HG02571 (cell line): ENCODE measurements at regions not wholly inside any gene's neighbourhood (a gene's known extent, or its start where the extent isn't known, plus 50 kb on each side); places are given as distances from the start of the nearest gene placed in this dataset.

ENCODE experiments used
- ATAC-seq: cut with Tn5 transposase; IDR thresholded peaks from one replicate; pipeline ENCODE4 v1.9.1; 2021; ENCODE audit warnings: mild to moderate bottlenecking, moderate library complexity; ENCODE audit not compliant: unreplicated experiment

DNA sequence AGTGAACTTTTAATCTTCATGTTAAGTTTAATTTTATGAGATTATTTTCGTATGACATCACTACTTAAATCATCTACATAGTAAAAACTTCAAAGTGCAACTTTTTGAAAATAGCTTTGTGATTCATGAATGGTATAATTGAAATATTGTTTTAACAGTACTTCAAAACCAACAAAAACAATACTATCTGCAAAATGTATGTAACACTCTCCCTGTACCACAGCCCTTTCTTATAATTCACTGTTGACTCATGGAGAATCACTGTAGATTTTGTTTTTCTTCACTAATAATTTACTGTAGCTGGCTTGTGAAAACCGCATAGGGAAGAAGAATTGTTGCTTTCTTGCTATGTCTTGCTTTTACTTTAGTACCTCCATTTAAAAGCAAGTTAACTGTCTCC is 301.4 kb upstream of the ADAMTS5 start:
- ATAC-seq: no peak

DNA sequence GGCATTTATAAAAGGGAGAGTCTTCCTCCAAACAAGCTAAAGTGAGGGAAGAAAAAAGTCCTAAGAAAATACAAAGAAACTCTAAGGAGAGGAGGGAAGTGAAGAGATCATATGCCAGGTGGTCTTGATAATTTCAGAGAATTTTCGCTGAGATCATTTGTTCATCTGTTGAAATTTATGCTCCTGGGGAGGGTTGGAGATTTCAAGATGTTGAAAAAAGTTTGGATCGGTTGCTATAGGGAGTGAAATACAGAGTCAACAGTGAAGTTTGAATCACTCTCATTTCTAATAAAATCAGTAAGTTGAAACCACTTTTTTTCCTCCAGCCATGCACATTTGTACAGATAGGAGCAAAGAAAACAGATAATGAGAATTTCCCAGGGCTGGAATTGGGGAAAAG is 299.1 kb upstream of the ADAMTS5 start:
- ATAC-seq: no peak

DNA sequence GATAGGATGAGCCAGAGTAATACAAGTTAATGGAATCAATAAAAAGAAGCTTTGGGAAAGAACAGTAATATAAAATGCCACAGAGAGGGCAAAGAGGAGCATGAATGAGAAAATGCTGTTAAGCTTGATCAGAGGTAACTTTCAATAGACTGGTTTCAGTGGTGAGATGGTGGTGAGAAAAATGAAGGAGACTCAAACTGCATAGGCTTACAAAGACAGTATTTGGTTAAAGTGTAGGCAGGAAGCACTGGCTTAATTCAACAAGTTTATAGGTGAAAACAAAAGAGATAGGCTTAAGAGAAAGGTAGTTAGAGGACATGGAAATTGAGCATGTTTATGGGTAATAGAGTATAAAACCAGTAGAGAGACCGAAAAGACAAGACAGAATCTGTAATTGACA is 298.6 kb upstream of the ADAMTS5 start:
- no peak for ATAC-seq

DNA sequence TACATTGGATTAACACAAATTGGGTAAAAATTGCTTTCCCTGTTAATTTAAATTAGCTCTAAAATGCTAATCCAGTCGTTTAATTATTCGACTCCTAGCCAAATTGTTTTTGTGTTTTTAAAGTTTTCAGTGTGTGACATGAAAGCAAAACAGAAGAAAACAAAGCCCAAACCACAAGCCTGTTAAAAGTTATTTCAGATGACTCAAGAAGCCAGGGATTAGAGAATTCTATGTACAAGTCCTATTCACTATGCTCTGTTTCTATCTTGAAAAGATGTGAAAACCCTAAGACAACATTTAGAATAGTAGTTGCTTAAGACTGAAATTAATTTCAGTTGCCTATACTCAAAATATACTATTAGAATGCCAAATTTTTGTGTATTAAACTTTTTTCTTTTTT is 294.8 kb upstream of the ADAMTS5 start:
- no peak for ATAC-seq

DNA sequence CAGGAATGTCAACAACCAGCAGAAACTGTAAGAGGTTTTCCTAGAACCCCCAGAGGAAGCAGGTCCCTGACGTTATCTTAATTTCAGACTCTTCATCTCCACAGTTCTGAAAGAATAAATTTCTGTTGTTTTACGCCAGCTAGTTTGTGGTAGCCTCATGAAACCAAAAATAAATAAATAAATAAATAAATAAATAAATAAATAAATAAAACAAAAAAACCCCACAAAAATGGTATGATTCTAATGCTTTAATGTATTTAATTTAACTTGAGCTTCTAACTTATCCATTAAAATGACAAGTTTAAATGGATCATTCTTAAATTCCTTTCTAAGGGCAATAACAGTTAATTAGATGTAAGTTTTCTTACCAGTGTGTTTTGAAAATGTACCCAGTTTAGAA is 293.8 kb upstream of the ADAMTS5 start:
- ATAC-seq: no peak

DNA sequence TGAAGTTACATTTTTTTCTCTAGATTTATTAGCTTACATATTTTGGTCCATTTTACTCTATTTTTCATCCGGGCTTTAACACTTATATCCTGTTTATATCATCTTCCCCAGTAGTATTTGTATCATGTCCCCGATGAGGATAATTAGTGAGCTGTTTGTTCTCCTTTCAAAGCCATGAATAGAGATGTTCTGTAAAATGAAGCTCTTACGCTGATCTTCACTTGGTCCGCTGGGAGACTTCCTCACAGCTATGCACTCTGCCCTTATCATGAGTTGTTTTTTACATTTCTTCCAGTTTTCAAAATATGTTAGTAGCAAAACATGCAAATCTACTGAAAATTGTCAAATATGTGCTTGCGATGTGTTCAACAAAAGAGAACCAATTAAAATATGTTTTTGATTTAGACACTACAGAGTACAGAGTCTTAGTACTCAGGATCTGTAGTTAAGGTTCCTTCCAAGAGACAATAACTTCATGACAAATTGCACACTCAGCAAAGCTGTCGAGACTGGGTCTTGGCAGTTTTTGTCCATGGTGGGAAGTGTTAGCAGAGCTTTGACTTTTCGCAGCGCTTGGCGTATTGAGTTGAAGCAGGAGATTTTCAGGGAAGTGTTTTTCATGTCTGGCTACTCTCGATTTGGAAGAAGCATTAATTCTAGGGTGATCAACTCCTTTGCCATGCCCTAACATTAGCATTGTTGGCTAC is 292.0 kb upstream of the ADAMTS5 start:
- ATAC-seq: no peak

DNA sequence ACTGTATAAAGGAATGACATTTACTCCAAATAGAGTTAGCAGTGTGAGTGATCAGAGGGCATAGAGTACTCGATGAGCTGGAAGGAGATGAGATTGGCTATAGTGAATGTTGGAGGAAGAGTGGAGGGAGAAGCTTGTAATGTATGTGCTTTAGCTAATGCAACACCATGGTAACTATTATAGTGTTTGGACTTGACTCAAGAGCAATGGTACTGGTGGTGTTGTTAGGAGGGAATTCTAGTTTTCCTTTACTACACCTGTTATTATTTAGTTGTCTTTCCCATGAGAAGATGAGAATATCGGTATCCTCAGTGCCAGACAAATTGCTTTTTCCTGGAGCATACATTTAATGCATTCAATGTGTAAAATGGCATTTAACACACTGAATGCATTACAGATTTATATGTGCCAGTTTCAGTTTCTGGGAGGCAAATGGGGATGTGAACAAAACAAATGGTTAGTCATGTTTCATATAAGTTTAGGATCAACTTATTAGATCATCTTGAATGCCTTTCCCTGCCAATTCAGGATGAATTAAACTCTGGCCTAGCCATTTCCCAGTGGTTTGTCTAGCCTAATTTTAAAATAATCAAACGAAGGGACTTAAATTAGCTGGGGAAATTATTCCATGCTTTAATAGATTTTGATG is 291.1 kb upstream of the ADAMTS5 start:
- no peak for ATAC-seq

DNA sequence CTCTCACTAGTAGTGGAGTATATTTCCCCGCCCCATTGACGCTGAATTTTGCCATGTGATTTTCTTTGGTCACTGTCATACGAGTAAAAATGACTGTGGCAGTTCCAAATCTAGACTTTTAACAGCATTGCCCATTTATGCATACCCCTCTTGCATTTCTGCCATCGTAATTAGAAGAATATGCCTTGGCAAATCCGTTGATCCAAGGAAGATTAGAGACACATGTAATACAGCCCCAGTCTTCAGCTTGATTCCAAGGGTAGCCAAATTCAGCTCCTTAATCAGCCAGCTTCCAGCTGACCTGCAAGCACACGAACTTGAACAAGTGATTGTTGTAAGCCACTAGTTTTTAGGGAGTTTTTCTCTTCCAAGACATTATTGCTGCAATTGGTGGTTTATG is 290.3 kb upstream of the ADAMTS5 start:
- no peak for ATAC-seq

DNA sequence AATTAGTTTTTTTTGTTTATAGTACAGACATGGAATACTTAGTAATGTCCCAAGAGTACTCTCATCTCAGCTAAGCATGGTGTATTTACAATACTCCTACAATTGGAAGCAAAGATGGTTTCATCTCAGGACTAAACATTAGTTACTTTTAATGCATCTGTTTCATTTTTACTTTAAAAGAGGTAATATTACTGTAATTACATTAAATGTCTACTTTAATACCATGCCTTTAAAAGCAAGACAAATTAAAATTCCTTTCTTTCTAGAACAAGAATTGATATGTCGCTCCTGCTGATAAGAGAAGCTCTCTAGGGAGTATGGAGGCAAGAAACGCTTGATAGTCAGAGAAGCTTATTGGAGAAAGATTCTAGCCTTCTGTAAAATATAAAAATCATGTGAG is 284.9 kb upstream of the ADAMTS5 start:
- no peak for ATAC-seq

DNA sequence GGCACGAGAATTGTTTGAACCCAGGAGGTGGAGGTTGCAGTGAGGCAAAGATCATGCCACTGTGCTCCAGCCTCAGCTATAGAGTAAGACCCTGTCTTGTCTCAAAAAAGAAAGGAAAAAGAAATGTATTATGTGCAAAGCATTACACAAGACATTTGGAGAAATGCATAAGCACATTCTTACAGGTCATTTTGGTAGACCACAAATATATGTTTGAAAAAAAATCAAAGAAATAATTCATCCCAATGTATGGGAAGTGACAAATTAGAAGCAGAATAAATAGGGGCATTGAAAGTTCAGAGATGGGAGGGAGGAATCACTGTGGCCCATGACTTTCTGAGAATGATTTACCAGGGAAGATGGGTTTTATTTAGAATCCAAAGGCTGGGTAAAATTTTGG is 283.5 kb upstream of the ADAMTS5 start:
- no peak for ATAC-seq

DNA sequence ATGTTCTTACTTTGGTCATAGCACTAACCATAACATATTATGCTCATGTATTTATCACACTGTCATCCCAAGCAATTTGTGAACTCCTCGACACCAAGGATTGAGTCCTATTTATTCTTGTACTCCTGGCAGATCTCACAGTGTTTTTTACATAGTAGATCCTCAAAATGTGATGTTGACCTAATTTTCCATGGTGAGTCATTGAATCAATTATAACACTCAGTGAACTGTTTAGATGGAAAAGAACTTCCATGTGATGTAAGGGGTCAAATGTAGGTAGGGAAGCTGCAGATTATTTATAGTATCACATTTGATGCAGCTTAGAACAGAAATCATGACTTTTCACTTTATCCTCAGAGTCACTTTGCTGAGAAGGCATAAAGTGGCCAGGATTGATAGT is 281.9 kb upstream of the ADAMTS5 start:
- ATAC-seq: no peak

DNA sequence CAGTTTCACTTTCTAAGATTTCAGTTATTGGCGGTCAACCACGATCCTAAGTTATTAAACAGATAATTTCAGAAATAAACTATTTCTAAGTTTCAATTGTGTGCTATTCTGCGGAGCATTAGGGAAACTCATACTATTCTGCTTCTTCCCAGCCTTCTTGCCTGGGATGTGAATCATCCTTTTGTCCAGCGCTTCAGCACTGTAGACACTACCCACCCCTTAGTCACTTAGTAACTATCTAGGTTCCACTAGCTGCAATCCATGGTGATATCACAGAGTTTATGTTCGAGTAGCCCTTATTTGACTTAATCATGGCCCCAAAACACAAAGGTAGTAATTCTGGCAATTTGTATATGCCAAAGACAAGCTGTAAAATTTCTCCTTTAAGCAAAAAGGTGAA is 279.9 kb upstream of the ADAMTS5 start:
- no peak for ATAC-seq

DNA sequence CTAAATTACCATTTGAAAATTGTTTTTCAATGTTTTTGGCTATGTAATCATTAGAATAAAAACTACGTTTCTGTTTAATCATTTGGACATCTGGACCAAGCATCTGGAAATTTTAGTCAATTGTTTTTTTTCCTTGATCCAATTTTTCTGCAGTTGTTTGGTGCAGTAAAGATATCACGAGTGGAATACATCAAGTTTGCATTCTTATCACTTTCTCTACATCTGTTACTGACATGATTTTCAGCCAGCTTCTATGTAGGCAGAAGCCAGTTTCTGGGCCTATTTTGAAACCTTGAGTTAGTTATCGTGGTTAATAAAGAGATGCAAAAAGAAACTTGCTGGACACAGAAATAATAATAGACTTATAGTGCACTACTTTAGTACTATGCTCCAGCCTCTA is 277.9 kb upstream of the ADAMTS5 start:
- ATAC-seq: no peak

DNA sequence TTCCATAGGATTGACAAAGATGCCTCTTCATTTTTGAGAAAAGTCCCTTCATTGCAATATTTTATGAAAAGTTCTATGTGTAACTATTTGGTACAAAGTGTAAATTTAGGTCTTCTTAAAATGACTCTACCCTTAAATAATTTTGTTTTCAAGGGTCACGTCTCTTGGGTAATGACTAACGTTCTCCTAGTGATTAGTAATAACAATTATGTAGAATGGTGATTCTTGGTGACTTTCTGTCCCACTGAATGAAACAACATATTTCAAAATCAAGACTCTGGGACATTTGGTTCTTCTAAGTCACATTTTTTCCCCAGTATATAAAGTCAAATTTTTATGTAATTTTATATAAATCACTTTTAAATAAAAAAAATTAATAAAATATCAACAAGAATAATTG is 277.5 kb upstream of the ADAMTS5 start:
- no peak for ATAC-seq

DNA sequence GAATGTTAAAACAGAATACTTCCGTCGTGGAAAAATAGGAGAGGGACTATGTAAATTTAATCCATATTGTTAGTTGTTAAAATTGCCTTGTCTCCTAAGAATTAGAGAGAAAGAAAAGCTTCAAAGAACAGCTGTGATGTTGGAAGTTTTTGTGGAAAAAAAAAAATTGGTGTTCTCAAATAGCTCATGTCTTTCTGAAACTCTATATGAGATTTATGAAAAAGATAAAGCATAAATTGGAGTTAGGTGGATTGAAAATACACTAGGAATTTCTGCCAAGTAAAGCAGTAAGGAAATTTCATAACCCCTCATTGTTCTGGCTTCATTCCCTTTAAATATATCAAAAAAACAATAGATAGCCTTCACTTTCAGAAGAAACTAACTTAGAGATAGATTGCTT is 274.0 kb upstream of the ADAMTS5 start:
- ATAC-seq: no peak

DNA sequence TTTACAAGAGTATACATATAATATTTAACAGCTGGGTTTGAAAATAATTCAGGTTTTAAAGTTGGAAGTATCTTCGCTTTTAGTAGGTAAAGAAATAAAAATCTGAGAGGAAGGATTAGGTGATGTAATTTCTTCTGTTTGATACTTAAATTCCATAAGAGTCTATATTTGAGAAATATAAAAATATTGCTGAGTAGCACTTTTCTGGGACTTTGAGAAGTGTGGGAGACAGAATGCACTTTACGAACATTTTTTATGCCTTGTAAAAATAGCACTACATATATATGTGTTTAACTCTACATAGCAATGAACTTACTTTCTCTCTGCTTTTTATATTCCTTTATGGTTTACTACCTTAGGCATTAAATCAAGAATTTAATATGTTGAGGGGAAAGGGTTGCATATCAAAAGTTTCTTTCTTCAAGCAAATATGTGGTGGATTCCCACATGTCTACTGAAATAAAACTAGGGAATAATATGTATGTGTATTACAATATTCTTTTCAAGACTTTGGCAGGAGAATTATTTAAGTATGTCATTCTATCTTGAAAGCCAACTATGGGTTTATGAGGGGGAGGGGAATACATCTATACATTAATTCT is 266.7 kb upstream of the ADAMTS5 start:
- ATAC-seq: no peak

DNA sequence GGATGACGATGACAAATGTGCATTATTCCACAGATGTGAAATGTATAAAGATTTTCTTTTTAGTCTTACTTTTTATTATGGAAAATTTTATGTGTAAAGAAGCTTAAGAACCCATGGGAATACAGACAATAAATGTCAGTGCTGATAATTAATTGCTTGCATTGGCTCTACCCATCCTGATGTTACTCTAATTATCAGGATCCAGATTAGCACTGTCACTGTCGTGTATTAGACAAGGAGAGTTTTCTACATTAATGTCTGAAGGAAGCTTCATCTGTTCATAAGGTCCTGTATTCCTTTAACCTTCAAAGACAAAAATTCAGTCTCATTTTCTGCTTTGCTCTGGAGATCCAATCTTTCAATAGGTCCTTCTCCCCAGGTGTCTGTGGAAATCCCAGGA is 259.1 kb upstream of the ADAMTS5 start:
- no peak for ATAC-seq

DNA sequence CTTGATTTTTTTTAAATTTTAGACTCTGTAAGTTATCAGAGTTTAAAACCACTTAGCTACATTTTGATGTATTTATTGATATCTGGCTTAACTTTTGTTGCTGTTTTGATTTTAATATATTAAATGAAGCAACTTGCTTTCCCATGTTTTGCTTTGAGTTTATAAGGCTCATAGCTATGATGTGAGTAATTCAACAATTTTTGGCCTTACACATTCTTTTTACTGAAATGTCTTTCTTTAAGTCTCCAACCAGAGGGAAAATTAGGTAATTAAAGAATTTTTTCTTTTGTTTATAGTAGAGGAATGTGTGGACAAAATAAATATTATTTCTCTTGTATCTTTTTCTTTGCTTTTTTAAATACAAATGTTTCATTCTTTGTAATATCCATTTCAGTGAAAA is 258.3 kb upstream of the ADAMTS5 start:
- ATAC-seq: no peak

DNA sequence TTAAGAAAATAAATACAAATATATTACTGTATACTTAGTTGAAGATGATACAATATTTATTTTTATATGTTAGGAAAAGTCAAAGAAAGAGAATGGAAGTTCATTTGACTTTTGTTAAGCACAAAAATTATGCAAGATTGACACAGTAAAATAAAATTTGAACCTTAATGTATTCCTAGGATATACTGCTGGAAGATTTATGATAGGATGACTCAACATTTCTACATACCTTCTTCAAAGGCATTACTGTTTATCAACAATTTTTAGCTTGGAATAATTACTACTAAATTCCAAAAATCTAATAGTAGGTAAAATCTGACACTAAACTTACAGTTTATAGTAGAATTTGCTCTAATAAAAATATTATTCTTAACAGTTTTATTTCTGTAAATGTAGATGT is 257.3 kb upstream of the ADAMTS5 start:
- ATAC-seq: no peak

DNA sequence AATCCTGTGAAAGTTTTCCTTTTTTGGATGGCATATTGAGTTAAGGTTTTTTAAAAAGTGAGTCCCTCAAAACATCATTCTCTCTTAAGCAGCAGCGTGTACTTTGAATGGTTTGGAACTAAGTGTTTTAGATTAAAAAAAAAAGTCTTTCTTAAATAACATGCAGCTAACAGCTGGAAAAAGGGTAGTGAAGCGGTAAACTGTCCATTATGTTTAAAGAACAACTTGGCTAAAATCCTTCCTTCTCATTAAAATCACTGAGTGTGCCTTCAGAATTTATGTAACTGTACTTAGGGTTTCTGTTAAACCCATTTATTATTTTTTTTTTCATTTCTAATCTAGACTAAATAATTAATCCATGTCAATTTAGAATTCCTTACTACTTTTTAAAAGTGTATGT is 254.2 kb upstream of the ADAMTS5 start:
- ATAC-seq: no peak

DNA sequence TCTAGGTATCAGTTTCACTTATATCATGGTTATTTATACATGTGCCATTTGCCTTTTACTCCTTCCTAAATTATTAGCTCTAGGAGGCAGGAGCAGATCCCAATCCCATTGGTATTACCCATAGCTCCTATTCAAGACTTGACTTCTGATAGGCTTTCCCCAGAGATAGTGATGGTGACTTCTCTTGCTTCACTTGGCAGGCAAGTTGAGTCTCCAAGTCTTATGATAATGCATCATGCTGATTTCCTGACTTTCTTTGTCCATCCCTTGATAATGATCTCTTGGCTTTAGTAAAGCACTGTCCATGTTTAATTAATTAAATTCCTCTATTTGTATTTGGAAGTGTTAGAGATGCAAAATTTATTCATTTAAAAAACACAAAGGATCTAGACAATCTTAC is 253.5 kb upstream of the ADAMTS5 start:
- ATAC-seq: no peak

DNA sequence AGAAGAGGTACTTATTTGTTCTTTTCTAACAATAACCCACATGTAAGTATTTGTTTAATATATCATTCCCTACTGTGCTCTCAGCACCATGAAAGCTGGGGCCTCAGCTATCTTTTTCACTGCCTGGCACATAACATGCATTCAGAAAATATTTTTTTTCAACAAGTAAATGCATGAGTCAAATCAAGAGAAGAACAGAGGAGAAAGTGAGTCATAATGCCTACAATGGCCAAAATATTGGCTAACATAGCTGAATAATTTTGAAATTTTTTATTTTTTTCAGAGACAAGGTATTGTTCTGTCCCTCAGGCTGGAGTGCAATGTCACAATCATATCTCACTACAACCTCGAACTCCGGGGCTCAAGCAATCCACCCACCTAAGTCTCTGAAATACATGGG is 252.2 kb upstream of the ADAMTS5 start:
- ATAC-seq: no peak

DNA sequence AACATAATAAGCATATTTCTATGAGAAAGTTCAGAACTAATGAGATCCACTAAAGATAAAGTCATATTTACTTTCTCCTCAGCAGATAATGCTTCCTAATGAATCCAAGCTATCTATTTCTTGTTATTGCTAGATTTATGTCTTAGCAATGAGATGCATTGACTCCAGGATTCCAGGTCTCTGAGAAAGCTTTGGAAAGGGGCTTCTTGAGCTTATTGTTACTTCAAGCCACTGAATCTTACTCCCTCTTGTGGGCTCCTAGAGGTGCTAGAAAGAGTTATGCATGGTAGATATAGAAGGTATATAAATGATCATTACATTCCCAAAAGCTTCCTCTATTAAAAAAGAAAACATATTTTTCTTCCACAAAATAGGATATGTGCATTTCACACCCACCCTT is 246.4 kb upstream of the ADAMTS5 start:
- no peak for ATAC-seq
